ENCODE measurements at regions not wholly inside any gene's neighbourhood (a gene's known extent, or its start where the extent isn't known, plus 50 kb on each side); places are given as distances from the start of the nearest gene placed in this dataset.

DNA sequence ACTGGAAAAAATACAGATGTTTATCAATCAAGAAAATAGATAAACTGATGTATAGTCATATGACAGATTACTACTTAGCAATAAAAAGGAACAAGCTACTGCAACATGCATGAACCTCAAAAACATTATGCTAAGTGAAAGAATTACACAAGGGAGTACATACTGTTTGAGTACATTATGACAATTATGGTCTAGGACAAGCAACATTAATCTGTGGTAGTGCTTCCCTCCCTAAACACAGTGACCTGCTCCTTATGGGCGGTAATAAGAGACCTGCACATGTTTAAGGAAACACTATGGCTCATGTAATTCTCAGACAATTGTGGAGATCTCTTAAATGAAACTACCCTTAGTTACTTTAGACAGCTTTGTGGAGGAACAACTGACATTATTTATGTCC lies 421.2 kb upstream of the FBXO33 start:
- H3K36me3 ChIP-seq = no peaks in the 10 kb centered on the region
- H3K27me3 ChIP-seq = no peaks in the 10 kb centered on the region
- intact Hi-C loops (cut with DNase I) = no loop called here
- DNase-seq (no peak), ATAC-seq (no peak)
- no peaks in the 10 kb centered on the region for H3K9me3 ChIP-seq
- no peak overlapping the region for H3K4me3 ChIP-seq
- H3K4me1 ChIP-seq = no peaks in the 10 kb centered on the region
- H3K27ac ChIP-seq = no peak overlapping the region
- no peak for TF ChIP-seq POLR2A (IDR thresholded peaks at IDR 0.05)
- TF ChIP-seq CTCF (IDR thresholded peaks at IDR 0.05) = no peak
- WGBS, 4 donors = 80 to 93% (median 88%) methylated on average over 1 of the region's 1 CpG

DNA sequence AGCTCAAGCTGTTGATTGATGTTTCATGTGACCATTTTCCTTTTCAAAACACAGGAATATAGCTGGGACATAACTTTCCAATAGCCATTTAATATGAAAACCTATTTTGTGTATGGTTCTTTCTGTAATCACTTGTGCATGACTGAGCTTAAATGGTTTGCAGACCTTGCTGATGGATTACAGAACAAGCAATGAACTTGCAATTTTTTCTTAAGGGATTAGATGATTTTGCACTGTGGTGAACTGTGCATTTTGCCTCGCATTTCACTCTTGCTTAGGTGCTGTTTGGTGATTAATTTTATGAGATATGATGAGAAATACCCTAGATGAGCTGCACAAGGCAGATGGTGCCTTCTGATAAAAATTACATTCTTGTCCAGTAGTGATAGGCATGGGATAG lies 419.0 kb upstream of the FBXO33 start:
- WGBS, 4 donors = 53 to 65% (median 56%) methylated on average over 1 of the region's 1 CpG
- Histone ChIP-seq H3K4me1 (no peaks in the 10 kb centered on the region), H3K9me3 (no peaks in the 10 kb centered on the region), H3K27me3 (no peaks in the 10 kb centered on the region), H3K4me3 (no peak overlapping the region), H3K36me3 (no peaks in the 10 kb centered on the region), H3K27ac (no peak overlapping the region)
- intact Hi-C loops (cut with DNase I) = no loop called here
- ATAC-seq (no peak), DNase-seq (no peak)
- TF ChIP-seq POLR2A (IDR thresholded peaks at IDR 0.05) = no peak
- TF ChIP-seq CTCF (IDR thresholded peaks at IDR 0.05) = no peak

DNA sequence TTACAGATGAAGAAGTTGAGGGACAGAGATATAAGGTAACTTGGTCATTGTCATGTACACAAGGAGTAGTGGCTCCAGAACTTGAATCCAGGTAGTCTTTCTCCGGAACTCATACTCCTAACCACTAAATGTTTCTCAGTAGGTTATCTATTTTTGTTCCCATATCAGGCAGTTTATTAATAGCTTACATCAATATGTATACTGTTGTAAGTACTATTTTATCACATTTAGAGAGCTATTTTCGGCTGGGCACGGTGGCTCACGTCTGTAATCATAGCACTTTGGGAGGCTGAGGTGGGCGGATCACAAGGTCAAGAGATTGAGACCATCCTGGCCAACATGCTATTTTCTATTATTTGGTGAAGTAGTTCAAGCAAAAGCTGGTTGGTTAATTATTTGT lies 415.6 kb upstream of the FBXO33 start:
- H3K27me3 ChIP-seq = no peaks in the 10 kb centered on the region
- H3K9me3 ChIP-seq = no peaks in the 10 kb centered on the region
- no peak overlapping the region for H3K4me3 ChIP-seq
- intact Hi-C loops (cut with DNase I) = no loop called here
- H3K36me3 ChIP-seq = no peaks in the 10 kb centered on the region
- TF ChIP-seq POLR2A (IDR thresholded peaks at IDR 0.05) = no peak
- no peak for TF ChIP-seq CTCF (IDR thresholded peaks at IDR 0.05)
- WGBS, 4 donors = 31 to 41% (median 38%) methylated on average over 5 of the region's 5 CpGs
- peak in 2 of 4 donors; percentile 80 for ATAC-seq
- no peak overlapping the region for H3K27ac ChIP-seq
- H3K4me1 ChIP-seq = no peaks in the 10 kb centered on the region
- DNase-seq = peak in 1 of 5 donors; percentile 30

DNA sequence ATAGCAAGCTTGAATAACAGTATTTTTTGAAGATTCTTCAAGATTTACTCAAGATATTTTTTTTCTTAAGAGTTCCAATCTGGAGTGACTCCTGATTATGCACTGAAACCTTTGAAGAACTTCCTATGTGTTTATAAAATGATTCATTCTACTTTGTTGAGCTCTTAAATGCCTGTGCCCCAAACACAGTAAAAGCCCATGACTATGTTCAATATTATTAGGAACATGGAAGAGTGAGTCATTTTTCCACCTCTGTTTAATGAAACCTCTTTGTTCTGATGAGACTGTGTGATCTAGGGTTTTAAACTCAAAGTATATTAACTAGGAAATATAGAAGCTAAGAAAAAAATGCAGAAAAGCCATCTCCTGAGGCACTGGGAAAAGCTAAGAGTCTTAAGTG lies 415.0 kb upstream of the FBXO33 start:
- Histone ChIP-seq H3K27ac (no peak overlapping the region), H3K4me1 (no peaks in the 10 kb centered on the region), H3K9me3 (no peaks in the 10 kb centered on the region), H3K4me3 (no peak overlapping the region), H3K27me3 (no peaks in the 10 kb centered on the region), H3K36me3 (no peaks in the 10 kb centered on the region)
- ATAC-seq (no peak), DNase-seq (no peak)
- TF ChIP-seq CTCF (IDR thresholded peaks at IDR 0.05) (no peak), POLR2A (IDR thresholded peaks at IDR 0.05) (no peak)
- intact Hi-C loops (cut with DNase I) = no loop called here
